Ishikawa (cell line): ENCODE measurements at regions not wholly inside any gene's neighbourhood (a gene's known extent, or its start where the extent isn't known, plus 50 kb on each side); places are given as distances from the start of the nearest gene placed in this dataset.

Experiments used
- CEBPB ChIP-seq: IDR thresholded peaks from 2 replicates; pipeline ENCODE4 v1.6.1; 2012
- CREB1 ChIP-seq: IDR thresholded peaks from 2 replicates; pipeline ENCODE4 v1.6.1; 2012; ENCODE audit warnings: low read depth
- EGR1 ChIP-seq: IDR thresholded peaks from 2 replicates; pipeline ENCODE4 v1.6.1; 2012
- EP300 ChIP-seq: IDR thresholded peaks from 2 replicates; pipeline ENCODE4 v1.6.1; 2012; ENCODE audit warnings: borderline replicate concordance
- FOXM1 ChIP-seq: IDR thresholded peaks from 2 replicates; pipeline ENCODE4 v1.6.1; 2012; ENCODE audit warnings: low read depth, borderline replicate concordance
- MAX ChIP-seq: IDR thresholded peaks from 2 replicates; pipeline ENCODE4 v1.6.1; 2012
- NFIC ChIP-seq: IDR thresholded peaks from 2 replicates; pipeline ENCODE4 v1.6.1; 2012
- RAD21 ChIP-seq: IDR thresholded peaks from 2 replicates; pipeline ENCODE4 v1.6.1; 2012; ENCODE audit warnings: low read depth
- REST ChIP-seq: IDR thresholded peaks from 2 replicates; pipeline ENCODE4 v1.6.1; 2012; ENCODE audit warnings: low read depth, mild to moderate bottlenecking
- TAF1 ChIP-seq: IDR thresholded peaks from 2 replicates; pipeline ENCODE4 v1.6.1; 2012; ENCODE audit warnings: low read depth, mild to moderate bottlenecking
- TCF12 ChIP-seq: IDR thresholded peaks from 2 replicates; pipeline ENCODE4 v1.6.1; 2012; ENCODE audit warnings: low read depth
- TEAD4 ChIP-seq: IDR thresholded peaks from 2 replicates; pipeline ENCODE4 v1.6.1; 2012
- USF1 ChIP-seq: IDR thresholded peaks from 2 replicates; pipeline ENCODE4 v1.6.1; 2012
- YY1 ChIP-seq: IDR thresholded peaks from 2 replicates; pipeline ENCODE4 v1.6.1; 2012; ENCODE audit warnings: low read depth
- ZBTB7A ChIP-seq: IDR thresholded peaks from 2 replicates; pipeline ENCODE4 v1.6.1; 2012; ENCODE audit warnings: low read depth

- TF ChIP-seq CEBPB, result no peak
- TF ChIP-seq MAX, result no peak
- TF ChIP-seq NFIC, result no peak
These were observed 811.9 kb upstream of the RGS18 start for GRCh38 chr1:191346381-191346780.

- TF ChIP-seq NFIC (no peak), FOXM1 (no peak), REST (no peak), EP300 (no peak), TCF12 (no peak), EGR1 (no peak), USF1 (no peak), CEBPB (no peak)
These were observed 809.9 kb upstream of the RGS18 start for GRCh38 chr1:191348328-191348727.

GRCh38 chr1:191350938-191351337, 807.3 kb upstream of the RGS18 start:
- no peak for TF ChIP-seq CREB1
- no peak for TF ChIP-seq USF1
- no peak for TF ChIP-seq EP300
- TF ChIP-seq TAF1, result no peak
- no peak for TF ChIP-seq RAD21
- TF ChIP-seq TCF12, result no peak

- TF ChIP-seq ZBTB7A (no peak), TCF12 (no peak), RAD21 (no peak), TAF1 (no peak), CEBPB (no peak), YY1 (no peak), EGR1 (no peak), NFIC (no peak), TEAD4 (no peak), FOXM1 (no peak), MAX (no peak), EP300 (no peak), USF1 (no peak), CREB1 (no peak), REST (no peak)
These were observed 799.5 kb upstream of the RGS18 start for GRCh38 chr1:191358724-191359123.

- TF ChIP-seq FOXM1 (no peak), NFIC (no peak), TEAD4 (no peak), TAF1 (no peak), ZBTB7A (no peak), CEBPB (no peak), USF1 (no peak), RAD21 (no peak), EP300 (no peak), YY1 (no peak), REST (no peak), CREB1 (no peak), TCF12 (no peak)
These were observed 791.6 kb upstream of the RGS18 start for GRCh38 chr1:191366686-191367085.
